Progenitor cell of endocrine pancreas (in vitro differentiated cells): ENCODE measurements at regions not wholly inside any gene's neighbourhood (a gene's known extent, or its start where the extent isn't known, plus 50 kb on each side); places are given as distances from the start of the nearest gene placed in this dataset.

Experiments used
- DNase-seq: peaks from one replicate; pipeline ENCODE4 v3.0.0; 2021; ENCODE audit warnings: low spot score; ENCODE audit not compliant: unreplicated experiment
- H3K27ac Mint-ChIP-seq: 2 replicates; pipeline ENCODE4 v1.8.0; 2021; ENCODE audit warnings: mild to moderate bottlenecking, moderate library complexity, mixed read lengths
- H3K27me3 Mint-ChIP-seq: 2 replicates; pipeline ENCODE4 v1.8.0; 2021; ENCODE audit warnings: mixed read lengths
- H3K36me3 Mint-ChIP-seq: 2 replicates; pipeline ENCODE4 v1.8.0; 2022; ENCODE audit warnings: mixed read lengths; ENCODE audit not compliant: insufficient read depth
- H3K4me1 Mint-ChIP-seq: 2 replicates; pipeline ENCODE4 v1.8.0; 2021; ENCODE audit warnings: low read depth, mixed read lengths
- H3K4me3 Mint-ChIP-seq: 2 replicates; pipeline ENCODE4 v1.8.0; 2021; ENCODE audit warnings: low read depth, mild to moderate bottlenecking, moderate library complexity, mixed read lengths
- H3K9me3 Mint-ChIP-seq: 2 replicates; pipeline ENCODE4 v1.8.0; 2021; ENCODE audit warnings: low read depth, mixed read lengths
- CTCF ChIP-seq: fragments of 200-600 bp; sonication (generic); IDR thresholded peaks from one replicate; pipeline ENCODE4 v1.5.0; 2021; ENCODE audit warnings: antibody characterized with exemption, mild to moderate bottlenecking; ENCODE audit not compliant: unreplicated experiment

GRCh38 chr20:57801581-57801980 is 91.8 kb upstream of the PMEPA1 start:
- H3K36me3 Mint-ChIP-seq: no peaks in the 10 kb centered on the region

GRCh38 chr20:57800791-57801430 is 91.1 kb upstream of the PMEPA1 start:
- DNase-seq: no peak
- no peaks in the 10 kb centered on the region for H3K9me3 Mint-ChIP-seq

More at GRCh38 chr20:57801581-57801980, 91.8 kb upstream of the PMEPA1 start:
- peaks cover 6% of the 10 kb centered on the region for H3K4me1 Mint-ChIP-seq
- no peak for DNase-seq
- peaks cover 21% of the 10 kb centered on the region for H3K27me3 Mint-ChIP-seq
- H3K9me3 Mint-ChIP-seq: no peaks in the 10 kb centered on the region
- TF ChIP-seq CTCF: no peak
- no peak overlapping the region for H3K4me3 Mint-ChIP-seq
- H3K27ac Mint-ChIP-seq: no peak overlapping the region

GRCh38 chr20:57797401-57797800 is 87.6 kb upstream of the PMEPA1 start:
- no peaks in the 10 kb centered on the region for H3K36me3 Mint-ChIP-seq
- DNase-seq: no peak
- peaks cover 4% of the 10 kb centered on the region for H3K27me3 Mint-ChIP-seq
- H3K27ac Mint-ChIP-seq: no peak overlapping the region
- no peak for TF ChIP-seq CTCF
- no peak overlapping the region for H3K4me3 Mint-ChIP-seq
- H3K4me1 Mint-ChIP-seq: peaks cover 11% of the 10 kb centered on the region
- H3K9me3 Mint-ChIP-seq: no peaks in the 10 kb centered on the region

More at GRCh38 chr20:57800791-57801430, 91.1 kb upstream of the PMEPA1 start:
- no peak overlapping the region for H3K27ac Mint-ChIP-seq
- H3K27me3 Mint-ChIP-seq: peaks cover 17% of the 10 kb centered on the region
- no peak for TF ChIP-seq CTCF
- peaks cover 6% of the 10 kb centered on the region for H3K4me1 Mint-ChIP-seq
- no peaks in the 10 kb centered on the region for H3K36me3 Mint-ChIP-seq
- no peak overlapping the region for H3K4me3 Mint-ChIP-seq

- peaks cover 4% of the 10 kb centered on the region for H3K27me3 Mint-ChIP-seq
- peaks cover 3% of the 10 kb centered on the region for H3K9me3 Mint-ChIP-seq
- H3K4me1 Mint-ChIP-seq: peaks cover 13% of the 10 kb centered on the region
- H3K36me3 Mint-ChIP-seq: no peaks in the 10 kb centered on the region
- no peak for DNase-seq
- no peak overlapping the region for H3K27ac Mint-ChIP-seq
- no peak for TF ChIP-seq CTCF
- H3K4me3 Mint-ChIP-seq: no peak overlapping the region
Observed at GRCh38 chr20:57795977-57796560, 86.3 kb upstream of the PMEPA1 start.

GRCh38 chr20:57795342-57795697 is 85.5 kb upstream of the PMEPA1 start:
- no peak for TF ChIP-seq CTCF
- no peak overlapping the region for H3K4me3 Mint-ChIP-seq
- H3K9me3 Mint-ChIP-seq: peaks cover 3% of the 10 kb centered on the region
- peaks cover 13% of the 10 kb centered on the region for H3K4me1 Mint-ChIP-seq
- no peak overlapping the region for H3K27ac Mint-ChIP-seq
- H3K27me3 Mint-ChIP-seq: peaks cover 4% of the 10 kb centered on the region
- DNase-seq: no peak
- no peaks in the 10 kb centered on the region for H3K36me3 Mint-ChIP-seq
